Activated B cell treated with CpG ODN at 0.5 μM for 24 hours (primary cell): ENCODE measurements at regions not wholly inside any gene's neighbourhood (a gene's known extent, or its start where the extent isn't known, plus 50 kb on each side); places are given as distances from the start of the nearest gene placed in this dataset.

Experiments used
- ATAC-seq: fragments of 200-7000 bp; cut with Tn5 transposase; one replicate; pipeline ENCODE4 v1.10.0; 2021; ENCODE audit warnings: low read depth, mild to moderate bottlenecking, moderate library complexity
- CTCF ChIA-PET: fragments of 350-600 bp; sonication (Branson Sonifier 250); formaldehyde crosslinking; loops from one replicate; lab custom pipeline; 2021; ENCODE audit warnings: antibody characterized with exemption; lab: Charles Lee
- POLR2A ChIA-PET: fragments of 350-600 bp; sonication (Branson Sonifier 250); formaldehyde crosslinking; loops from one replicate; lab custom pipeline; 2021; ENCODE audit warnings: antibody characterized with exemption; lab: Charles Lee
- DNase-seq: peaks from one replicate; pipeline ENCODE4 v3.0.0; 2022
- H3K27ac Mint-ChIP-seq: one replicate; pipeline ENCODE4 v1.8.0; 2020; ENCODE audit warnings: mixed read lengths
- H3K27me3 Mint-ChIP-seq: one replicate; pipeline ENCODE4 v1.8.0; 2021; ENCODE audit warnings: mixed read lengths
- H3K36me3 Mint-ChIP-seq: one replicate; pipeline ENCODE4 v1.8.0; 2021; ENCODE audit warnings: low read depth, mixed read lengths
- H3K4me1 Mint-ChIP-seq: one replicate; pipeline ENCODE4 v1.8.0; 2021; ENCODE audit warnings: mixed read lengths
- H3K4me3 Mint-ChIP-seq: one replicate; pipeline ENCODE4 v1.8.0; 2020; ENCODE audit warnings: mild to moderate bottlenecking, mixed read lengths
- H3K9me3 Mint-ChIP-seq: one replicate; pipeline ENCODE4 v1.8.0; 2020; ENCODE audit warnings: mixed read lengths
- intact Hi-C: fragments of 100-400 bp; cut with micrococcal nuclease; formaldehyde crosslinking; loops from one replicate; pipeline ENCODE4 v1.15.1; 2024
- TF ChIP-seq, protein P1 (sequence below): fragments of 200-600 bp; IDR thresholded peaks from one replicate; pipeline ENCODE4 v1.8.0; 2022; ENCODE audit warnings: antibody characterized with exemption, mild to moderate bottlenecking

DNA sequence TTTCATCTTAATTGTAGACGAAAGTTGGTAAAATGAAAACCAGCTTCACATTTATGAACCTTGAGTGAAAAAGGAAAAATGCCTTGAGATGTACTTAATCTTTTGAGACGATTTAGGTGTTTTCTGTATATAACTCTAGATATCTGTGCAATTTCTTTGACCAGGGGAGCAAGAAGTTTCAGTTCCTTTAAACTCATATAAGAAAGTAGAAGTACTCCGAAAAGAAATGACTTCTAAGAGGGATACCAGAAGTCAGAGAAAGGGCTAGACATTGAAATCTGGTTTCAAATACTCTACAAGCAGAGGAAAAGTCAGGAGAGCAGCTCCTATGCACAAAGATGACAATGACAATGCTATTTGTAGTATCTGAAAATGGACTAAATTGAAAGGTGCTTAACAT lies 303.7 kb downstream of the BAMBI start:
- Mint-ChIP-seq H3K36me3 (no peaks in the 10 kb centered on the region), H3K27ac (no peak overlapping the region), H3K9me3 (peaks cover 5% of the 10 kb centered on the region), H3K27me3 (no peaks in the 10 kb centered on the region), H3K4me3 (no peak overlapping the region), H3K4me1 (peaks cover 4% of the 10 kb centered on the region)
- POLR2A ChIA-PET: no interaction called here
- ATAC-seq (no peak), DNase-seq (no peak)
- TF ChIP-seq, protein P1, sequence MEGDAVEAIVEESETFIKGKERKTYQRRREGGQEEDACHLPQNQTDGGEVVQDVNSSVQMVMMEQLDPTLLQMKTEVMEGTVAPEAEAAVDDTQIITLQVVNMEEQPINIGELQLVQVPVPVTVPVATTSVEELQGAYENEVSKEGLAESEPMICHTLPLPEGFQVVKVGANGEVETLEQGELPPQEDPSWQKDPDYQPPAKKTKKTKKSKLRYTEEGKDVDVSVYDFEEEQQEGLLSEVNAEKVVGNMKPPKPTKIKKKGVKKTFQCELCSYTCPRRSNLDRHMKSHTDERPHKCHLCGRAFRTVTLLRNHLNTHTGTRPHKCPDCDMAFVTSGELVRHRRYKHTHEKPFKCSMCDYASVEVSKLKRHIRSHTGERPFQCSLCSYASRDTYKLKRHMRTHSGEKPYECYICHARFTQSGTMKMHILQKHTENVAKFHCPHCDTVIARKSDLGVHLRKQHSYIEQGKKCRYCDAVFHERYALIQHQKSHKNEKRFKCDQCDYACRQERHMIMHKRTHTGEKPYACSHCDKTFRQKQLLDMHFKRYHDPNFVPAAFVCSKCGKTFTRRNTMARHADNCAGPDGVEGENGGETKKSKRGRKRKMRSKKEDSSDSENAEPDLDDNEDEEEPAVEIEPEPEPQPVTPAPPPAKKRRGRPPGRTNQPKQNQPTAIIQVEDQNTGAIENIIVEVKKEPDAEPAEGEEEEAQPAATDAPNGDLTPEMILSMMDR: no peak
- intact Hi-C loops: no loop called here
- CTCF ChIA-PET: interaction anchor here (2.3 kb wide), 1 partner anchor 11 kb away, joined by 5 read pairs; no protein-coding TSS in a partner anchor

DNA sequence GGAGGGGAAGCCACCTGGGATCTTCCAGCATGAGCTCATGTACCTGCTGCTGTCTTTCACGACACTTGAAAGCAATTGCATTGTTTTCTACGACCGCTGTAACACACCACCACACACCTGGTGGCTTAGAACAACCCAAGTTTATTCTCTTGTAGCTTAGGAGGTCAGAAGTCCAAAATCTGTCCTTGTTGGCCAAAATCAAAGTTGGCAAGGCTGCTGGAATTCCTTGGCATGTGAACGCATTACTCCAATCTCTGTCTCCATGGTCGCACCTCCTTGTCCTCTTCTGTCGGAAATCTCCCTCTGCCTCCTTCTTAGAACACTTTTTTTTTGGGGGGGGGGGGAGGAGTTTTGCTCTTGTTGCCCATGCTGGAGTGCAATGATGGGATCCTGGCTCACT lies 305.7 kb downstream of the BAMBI start:
- intact Hi-C loops: no loop called here
- DNase-seq (no peak), ATAC-seq (no peak)
- no peaks in the 10 kb centered on the region for H3K27me3 Mint-ChIP-seq
- no peak overlapping the region for H3K4me3 Mint-ChIP-seq
- ChIA-PET POLR2A (no interaction called here), CTCF (no interaction called here)
- TF ChIP-seq, protein P1: no peak
- no peaks in the 10 kb centered on the region for H3K36me3 Mint-ChIP-seq
- peaks cover 4% of the 10 kb centered on the region for H3K4me1 Mint-ChIP-seq
- no peaks in the 10 kb centered on the region for H3K9me3 Mint-ChIP-seq
- no peak overlapping the region for H3K27ac Mint-ChIP-seq

DNA sequence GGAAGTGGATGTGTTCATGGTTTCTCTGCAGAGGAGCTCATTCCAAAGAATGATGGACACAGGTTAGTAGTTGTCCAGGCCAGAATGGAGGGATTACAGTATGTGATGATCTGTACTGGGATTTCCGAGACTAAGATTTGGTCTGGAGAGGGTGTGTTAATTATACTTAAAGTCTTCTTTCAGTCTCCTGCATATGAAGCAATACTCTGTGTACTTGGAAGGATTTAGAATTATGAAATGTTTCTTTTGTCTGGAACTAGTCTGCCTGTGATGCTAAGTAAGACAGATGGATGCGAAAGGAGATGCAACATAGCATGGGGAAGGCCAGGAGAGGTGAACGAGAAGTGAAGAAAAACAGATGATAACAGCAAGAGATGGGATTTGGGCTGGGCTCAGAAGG lies 305.1 kb upstream of the LYZL1 start:
- CTCF ChIA-PET: no interaction called here
- no peaks in the 10 kb centered on the region for H3K27me3 Mint-ChIP-seq
- intact Hi-C loops: no loop called here
- POLR2A ChIA-PET: no interaction called here
- TF ChIP-seq, protein P1: no peak
- H3K4me1 Mint-ChIP-seq: peaks cover 4% of the 10 kb centered on the region
- no peak overlapping the region for H3K27ac Mint-ChIP-seq
- DNase-seq (no peak), ATAC-seq (no peak)
- no peaks in the 10 kb centered on the region for H3K36me3 Mint-ChIP-seq
- H3K9me3 Mint-ChIP-seq: no peaks in the 10 kb centered on the region
- H3K4me3 Mint-ChIP-seq: no peak overlapping the region

DNA sequence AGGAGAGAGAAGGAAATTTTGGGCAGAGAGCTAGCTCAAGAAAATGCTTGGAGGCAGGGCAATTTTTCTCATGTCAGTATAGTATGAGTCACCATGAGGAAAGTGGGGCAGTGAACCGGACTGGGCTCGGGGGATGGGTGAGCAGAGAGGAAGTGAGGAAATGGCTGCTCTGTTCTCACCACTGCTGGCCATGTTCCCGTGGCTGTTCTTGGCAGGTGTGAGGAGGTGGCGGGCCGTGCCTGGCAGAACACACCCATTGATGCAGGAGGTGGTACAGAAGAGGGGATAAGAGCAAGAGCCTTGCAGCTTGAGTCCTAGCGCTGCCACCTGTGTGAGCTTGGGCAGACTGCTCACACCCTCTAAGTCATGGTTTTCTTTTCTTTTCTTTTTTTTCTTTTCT lies 304.4 kb upstream of the LYZL1 start:
- TF ChIP-seq, protein P1: no peak
- peak; percentile 58 for ATAC-seq
- POLR2A ChIA-PET: no interaction called here
- intact Hi-C loops: no loop called here
- CTCF ChIA-PET: no interaction called here
- Mint-ChIP-seq H3K36me3 (no peaks in the 10 kb centered on the region), H3K27me3 (no peaks in the 10 kb centered on the region), H3K27ac (no peak overlapping the region), H3K4me1 (peaks cover 4% of the 10 kb centered on the region), H3K9me3 (no peaks in the 10 kb centered on the region), H3K4me3 (no peak overlapping the region)
- DNase-seq: no peak

DNA sequence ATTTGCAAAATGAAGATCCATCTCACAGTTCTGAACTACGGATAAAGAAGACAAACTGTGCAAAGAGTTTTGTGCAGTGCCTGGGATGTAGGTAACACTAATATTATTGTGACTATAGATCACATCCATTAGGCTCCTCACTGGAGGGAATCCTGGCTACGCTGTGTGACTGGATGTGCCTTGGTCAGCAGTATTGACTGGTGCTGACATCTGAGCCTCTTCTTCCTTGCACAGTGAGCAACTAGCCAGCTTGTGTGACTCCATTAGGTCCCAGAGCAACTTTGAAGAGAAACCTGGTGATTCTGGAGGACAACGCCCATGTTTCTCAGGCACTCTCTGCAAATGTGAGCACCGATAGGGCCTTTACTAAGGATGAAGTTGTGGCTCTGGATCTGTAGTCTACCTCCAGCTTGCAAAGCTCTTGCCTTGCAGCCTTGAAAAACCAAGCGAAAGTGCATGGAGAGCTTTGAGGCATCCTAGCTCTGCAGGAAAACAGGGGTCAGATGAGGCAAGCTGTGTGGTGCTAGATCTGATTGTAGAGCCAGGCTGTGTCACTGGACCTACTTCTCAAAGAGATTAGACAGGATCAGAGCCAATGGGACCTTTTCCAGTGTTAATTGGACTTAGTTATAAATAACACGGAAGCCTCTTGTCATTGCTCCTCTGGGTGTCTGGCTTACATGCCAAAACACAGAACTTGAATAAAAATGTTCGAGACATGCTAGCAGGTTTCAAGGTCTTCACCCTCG lies 303.6 kb upstream of the LYZL1 start:
- ChIA-PET POLR2A (no interaction called here), CTCF (no interaction called here)
- Mint-ChIP-seq H3K27me3 (no peaks in the 10 kb centered on the region), H3K4me3 (no peak overlapping the region), H3K36me3 (no peaks in the 10 kb centered on the region), H3K9me3 (no peaks in the 10 kb centered on the region), H3K4me1 (peaks cover 4% of the 10 kb centered on the region), H3K27ac (no peak overlapping the region)
- intact Hi-C loops: no loop called here
- TF ChIP-seq, protein P1: no peak
- DNase-seq (no peak), ATAC-seq (no peak)
